Heart left ventricle (tissue), 16 donors: ENCODE measurements at regions not wholly inside any gene's neighbourhood (a gene's known extent, or its start where the extent isn't known, plus 50 kb on each side); places are given as distances from the start of the nearest gene placed in this dataset.

Experiments
- ATAC-seq, 4 donors: fragments of 200-7000 bp; cut with Tn5 transposase; one replicate each; pipeline ENCODE4 v1.9.1; 2020 to 2022; ENCODE audit warnings: moderate library complexity in 4 of 4, mild to moderate bottlenecking in 3 of 4, moderate number of reproducible peaks in 1 of 4
- DNase-seq, 5 donors: peaks; one replicate each; pipeline ENCODE4 v3.0.0-alpha.2; 2020
- H3K27ac ChIP-seq, 12 donors: fragments of 200-600 bp; sonication (generic) in 4 of 12; one replicate each; pipeline versions ENCODE4 v1.5.0 to v1.8.0; 2016 to 2022; ENCODE audit warnings: mild to moderate bottlenecking in 2 of 12
- H3K27me3 ChIP-seq, 9 donors: fragments of 200-600 bp; sonication (generic) in 2 of 9; one replicate each; pipeline versions ENCODE4 v1.5.1 to v1.8.0; 2016 to 2022; ENCODE audit warnings: mild to moderate bottlenecking in 3 of 9
- H3K36me3 ChIP-seq, 9 donors: fragments of 200-600 bp; sonication (generic) in 2 of 9; one replicate each; pipeline versions ENCODE4 v1.5.0 to v1.8.0; 2018 to 2022; ENCODE audit warnings: mild to moderate bottlenecking in 2 of 9
- H3K4me1 ChIP-seq, 12 donors: fragments of 200-600 bp; sonication (generic) in 4 of 12; one replicate each; pipeline versions ENCODE4 v1.5.0 to v1.8.0; 2016 to 2022; ENCODE audit warnings: mild to moderate bottlenecking in 3 of 12
- H3K4me3 ChIP-seq, 12 donors: fragments of 200-600 bp; sonication (generic) in 4 of 12; one replicate each; pipeline versions ENCODE4 v1.5.0 to v1.8.0; 2017 to 2022; ENCODE audit warnings: mild to moderate bottlenecking in 9 of 12, moderate library complexity in 4 of 12
- H3K9me3 ChIP-seq, 12 donors: fragments of 200-600 bp; sonication (generic) in 4 of 12; one replicate each; pipeline versions ENCODE4 v1.5.0 to v1.8.0; 2016 to 2022; ENCODE audit warnings: mild to moderate bottlenecking in 1 of 12
- CTCF ChIP-seq, 12 donors: fragments of 200-600 bp; sonication (generic) in 4 of 12; IDR thresholded peaks; one replicate each; pipeline versions ENCODE4 v1.5.0 to v1.8.0; 2018 to 2022; ENCODE audit warnings: antibody characterized with exemption in 12 of 12, mild to moderate bottlenecking in 5 of 12
- POLR2A ChIP-seq, 2 donors: fragments of 450-650 bp; IDR thresholded peaks; one replicate each; pipeline ENCODE4 v1.6.1; 2017; ENCODE audit warnings: antibody characterized with exemption in 2 of 2, mild to moderate bottlenecking in 2 of 2, moderate library complexity in 2 of 2
- WGBS, 4 donors: extraction: QIAGEN DNeasy Blood & Tissue Kit in 2 of 4; methylation state at CpG; one replicate each; pipeline versions ENCODE4 v1.1.5 to v1.1.7; 2013 to 2018; 5-methylcytosine and 5-hydroxymethylcytosine counted together
- intact Hi-C, 10 donors: fragments of 100-400 bp; cut with DNase I; formaldehyde crosslinking; loops; one replicate each; pipeline versions ENCODE4 v1.11.1 to v1.14.2; 2022
- donor health status: ischemic (EF 13 %, LVEDD 7.1; RV severe dilation, severe dysfunction).
- donor health status: healthy with polysubstance abuse.
- donor health status: DM: no; HTN: yes; CAD: no.
- donor health status: DM: no; HTN: no; CAD: no.
- donor health status: ischemic (EF 25% LVEDD 6.9; RV normal size, moderate dysfunction).
- donor health status: ischemic (EF 25% LVEDD 5.7; RV mildly dilated, moderate dysfunction).
- donor health status: healthy.
- donor health status: DM: yes; HTN: yes; CAD: no.
- donor health status: ischemic (EF 35%, LVEDD 5.7; RV mildly dilated, moderate dysfunction).
- donor health status: nonischemic (EF 11% LVEDD 7.7; RV severe dilation, severe dysfunction).
- donor health status: DM: yes; HTN: yes; CAD: no.
- donor health status: PGD.
- donor health status: ischemic (EF 29% LVEDD 5.4; RV normal size, mild dysfunction).
- donor health status: nonischemic (EF 23%, LVEDD 6.1; RV moderate dilation, normal function).

GRCh38 chr13:37385956-37386670 lies 212.5 kb downstream of the POSTN start:
- ATAC-seq (no peak), DNase-seq (no peak)
- no peaks in the 10 kb centered on the region for H3K27me3 ChIP-seq
- H3K4me1 ChIP-seq: no peaks in the 10 kb centered on the region
- H3K27ac ChIP-seq: no peak overlapping the region
- H3K9me3 ChIP-seq: no peaks in the 10 kb centered on the region
- H3K4me3 ChIP-seq: no peak overlapping the region
- H3K36me3 ChIP-seq: no peaks in the 10 kb centered on the region
- 39 to 45% (median 43%) methylated on average over 2 of the region's 2 CpGs for WGBS, 4 donors
- no peak for TF ChIP-seq CTCF (IDR thresholded peaks at IDR 0.05)
- intact Hi-C loops: no loop called here

- Histone ChIP-seq H3K27me3 (no peaks in the 10 kb centered on the region), H3K27ac (no peak overlapping the region), H3K4me1 (no peaks in the 10 kb centered on the region), H3K4me3 (no peak overlapping the region), H3K36me3 (no peaks in the 10 kb centered on the region), H3K9me3 (peaks cover 0 to 2% (median 0%) of the 10 kb centered on the region in 12 donors)
- ATAC-seq (no peak), DNase-seq (no peak)
- intact Hi-C loops: no loop called here
- WGBS, 4 donors: 88 to 92% (median 91%) methylated on average over 4 of the region's 4 CpGs
- TF ChIP-seq CTCF (IDR thresholded peaks at IDR 0.05) (no peak), POLR2A (IDR thresholded peaks at IDR 0.05) (no peak)
Observed at GRCh38 chr13:37385248-37385647, 213.3 kb downstream of the POSTN start.

- Histone ChIP-seq H3K4me1 (no peaks in the 10 kb centered on the region), H3K9me3 (peaks cover 0 to 8% (median 0%) of the 10 kb centered on the region in 12 donors), H3K27ac (no peak overlapping the region), H3K27me3 (no peaks in the 10 kb centered on the region), H3K4me3 (no peak overlapping the region), H3K36me3 (no peaks in the 10 kb centered on the region)
- DNase-seq (no peak), ATAC-seq (no peak)
- intact Hi-C loops: no loop called here
- TF ChIP-seq CTCF (IDR thresholded peaks at IDR 0.05) (no peak), POLR2A (IDR thresholded peaks at IDR 0.05) (no peak)
- 92 to 98% (median 96%) methylated on average over 2 of the region's 2 CpGs for WGBS, 4 donors
Observed at GRCh38 chr13:37383856-37384370, 214.7 kb downstream of the POSTN start.

- DNase-seq (no peak), ATAC-seq (no peak)
- H3K4me3 ChIP-seq: no peak overlapping the region
- H3K9me3 ChIP-seq: peaks cover 0 to 8% (median 0%) of the 10 kb centered on the region in 12 donors
- H3K27me3 ChIP-seq: no peaks in the 10 kb centered on the region
- H3K27ac ChIP-seq: no peak overlapping the region
- TF ChIP-seq CTCF (IDR thresholded peaks at IDR 0.05) (no peak), POLR2A (IDR thresholded peaks at IDR 0.05) (no peak)
- H3K4me1 ChIP-seq: no peaks in the 10 kb centered on the region
- intact Hi-C loops: no loop called here
- H3K36me3 ChIP-seq: no peaks in the 10 kb centered on the region
- 79 to 87% (median 79%) methylated on average over 2 of the region's 2 CpGs for WGBS, 4 donors
Observed at GRCh38 chr13:37383046-37383445, 215.5 kb downstream of the POSTN start.
